DND-41 (cell line): ENCODE measurements at regions not wholly inside any gene's neighbourhood (a gene's known extent, or its start where the extent isn't known, plus 50 kb on each side); places are given as distances from the start of the nearest gene placed in this dataset.

Experiments used
- ATAC-seq: fragments of 200-7000 bp; cut with Tn5 transposase; 3 replicates; pipeline ENCODE4 v1.9.1; 2021; ENCODE audit warnings: low read depth; ENCODE audit not compliant: insufficient read depth
- DNase-seq: peaks from one replicate; pipeline ENCODE4 v3.0.0-alpha.2; 2020
- H2AFZ ChIP-seq: 2 replicates; pipeline ENCODE4 v1.6.0; 2012; ENCODE audit warnings: low read depth, low read length
- H3K27ac ChIP-seq: 2 replicates; pipeline ENCODE4 v1.5.1; 2012; ENCODE audit warnings: low read length, inconsistent platforms
- H3K27me3 ChIP-seq: fragments of 200-600 bp; sonication (generic); 2 replicates; pipeline ENCODE4 v1.6.0; 2012; ENCODE audit warnings: low read length, mild to moderate bottlenecking, inconsistent platforms; ENCODE audit not compliant: insufficient read depth, poor library complexity
- H3K36me3 ChIP-seq: 2 replicates; pipeline ENCODE4 v1.5.1; 2012; ENCODE audit warnings: low read length, inconsistent platforms; ENCODE audit not compliant: insufficient read depth
- H3K4me1 ChIP-seq: 2 replicates; pipeline ENCODE4 v1.5.1; 2012; ENCODE audit warnings: mild to moderate bottlenecking, low read length; ENCODE audit not compliant: insufficient read depth
- H3K4me2 ChIP-seq: 2 replicates; pipeline ENCODE4 v1.6.0; 2012; ENCODE audit warnings: mild to moderate bottlenecking, moderate library complexity, low read length, inconsistent platforms; ENCODE audit not compliant: insufficient read depth
- H3K4me3 ChIP-seq, 2 experiments: fragments of 200-600 bp in 1 of 2; shearing (Covaris generic) in 1 of 2; 2 replicates each; pipeline ENCODE4 v1.5.1; 2012 to 2016; ENCODE audit warnings: inconsistent platforms in 2 of 2, low read length in 2 of 2, mild to moderate bottlenecking in 2 of 2, low read depth in 1 of 2, moderate library complexity in 1 of 2
- H3K79me2 ChIP-seq: 2 replicates; pipeline ENCODE4 v1.6.0; 2012; ENCODE audit warnings: low read length, inconsistent platforms; ENCODE audit not compliant: insufficient read depth
- H3K9ac ChIP-seq: 2 replicates; pipeline ENCODE4 v1.6.0; 2012; ENCODE audit warnings: low read depth, mild to moderate bottlenecking, inconsistent platforms, low read length, moderate library complexity
- H3K9me3 ChIP-seq: 2 replicates; pipeline ENCODE4 v1.5.1; 2012; ENCODE audit warnings: low read length, moderate library complexity, mild to moderate bottlenecking, inconsistent platforms; ENCODE audit not compliant: insufficient read depth, severe bottlenecking
- H4K20me1 ChIP-seq: 2 replicates; pipeline ENCODE4 v1.6.0; 2012; ENCODE audit warnings: low read length; ENCODE audit not compliant: insufficient read depth
- CTCF ChIP-seq: IDR thresholded peaks from 2 replicates; pipeline ENCODE4 v1.5.1; 2012; ENCODE audit warnings: borderline replicate concordance, low read length, moderate library complexity, mild to moderate bottlenecking; ENCODE audit not compliant: poor library complexity, severe bottlenecking; ENCODE audit errors: extremely low read depth
- EZH2 ChIP-seq: IDR thresholded peaks from 3 replicates; pipeline ENCODE4 v1.6.1; 2012; ENCODE audit warnings: borderline replicate concordance, low read depth, mild to moderate bottlenecking, moderate library complexity, low read length, inconsistent platforms; ENCODE audit not compliant: severe bottlenecking

- Histone ChIP-seq H3K4me3 (no peak overlapping the region), H3K27me3 (no peaks in the 10 kb centered on the region), H3K4me1 (no peaks in the 10 kb centered on the region), H2AFZ (no peak overlapping the region), H4K20me1 (no peaks in the 10 kb centered on the region), H3K27ac (no peak overlapping the region), H3K9ac (no peak overlapping the region), H3K9me3 (no peaks in the 10 kb centered on the region), H3K36me3 (no peaks in the 10 kb centered on the region), H3K79me2 (no peaks in the 10 kb centered on the region), H3K4me2 (no peak overlapping the region)
- ATAC-seq: no peak
- no peak for DNase-seq
- TF ChIP-seq EZH2: no peak
Observed at GRCh38 chr5:115439042-115439441, 105.5 kb downstream of the FEM1C start.

GRCh38 chr5:115435778-115436712 lies 108.5 kb downstream of the FEM1C start:
- H3K79me2 ChIP-seq: no peaks in the 10 kb centered on the region
- peaks cover 1% of the 10 kb centered on the region for H3K27me3 ChIP-seq
- H3K9me3 ChIP-seq: no peaks in the 10 kb centered on the region
- DNase-seq (no peak), ATAC-seq (no peak)
- no peak overlapping the region for H2AFZ ChIP-seq
- no peaks in the 10 kb centered on the region for H4K20me1 ChIP-seq
- H3K27ac ChIP-seq: no peak overlapping the region
- H3K9ac ChIP-seq: no peak overlapping the region
- no peak overlapping the region for H3K4me3 ChIP-seq
- TF ChIP-seq CTCF: no peak
- TF ChIP-seq EZH2: no peak
- no peaks in the 10 kb centered on the region for H3K4me1 ChIP-seq
- no peaks in the 10 kb centered on the region for H3K36me3 ChIP-seq
- no peak overlapping the region for H3K4me2 ChIP-seq

GRCh38 chr5:115435065-115435777 lies 109.4 kb downstream of the FEM1C start:
- H3K9me3 ChIP-seq: no peaks in the 10 kb centered on the region
- TF ChIP-seq EZH2 (no peak), CTCF (no peak)
- no peak for DNase-seq
- no peak overlapping the region for H3K9ac ChIP-seq
- H3K4me3 ChIP-seq: no peak overlapping the region
- H3K4me2 ChIP-seq: no peak overlapping the region
- ATAC-seq: no peak
- H4K20me1 ChIP-seq: no peaks in the 10 kb centered on the region
- H3K79me2 ChIP-seq: no peaks in the 10 kb centered on the region
- no peaks in the 10 kb centered on the region for H3K36me3 ChIP-seq
- H3K4me1 ChIP-seq: no peaks in the 10 kb centered on the region
- H3K27me3 ChIP-seq: peaks cover 4% of the 10 kb centered on the region
- no peak overlapping the region for H3K27ac ChIP-seq
- H2AFZ ChIP-seq: no peak overlapping the region

- H2AFZ ChIP-seq: no peak overlapping the region
- no peak overlapping the region for H3K9ac ChIP-seq
- H3K4me2 ChIP-seq: no peak overlapping the region
- H3K9me3 ChIP-seq: no peaks in the 10 kb centered on the region
- H3K4me1 ChIP-seq: no peaks in the 10 kb centered on the region
- H4K20me1 ChIP-seq: no peaks in the 10 kb centered on the region
- H3K36me3 ChIP-seq: no peaks in the 10 kb centered on the region
- H3K4me3 ChIP-seq: no peak overlapping the region
- no peaks in the 10 kb centered on the region for H3K79me2 ChIP-seq
- no peak for DNase-seq
- no peak for ATAC-seq
- peaks cover 4% of the 10 kb centered on the region for H3K27me3 ChIP-seq
- TF ChIP-seq CTCF (no peak), EZH2 (no peak)
- H3K27ac ChIP-seq: no peak overlapping the region
Observed at GRCh38 chr5:115433918-115434317, 110.7 kb downstream of the FEM1C start.
